HG02938 (cell line): ENCODE measurements at regions not wholly inside any gene's neighbourhood (a gene's known extent, or its start where the extent isn't known, plus 50 kb on each side); places are given as distances from the start of the nearest gene placed in this dataset.
"Not testable (repeated sequence)": the region's sequence is repeated elsewhere in the genome, so short reads cannot be mapped to it uniquely, and the experiment has no call there.

Experiments used
- ATAC-seq: cut with Tn5 transposase; IDR thresholded peaks from one replicate; pipeline ENCODE4 v1.9.1; 2021; ENCODE audit warnings: mild to moderate bottlenecking, moderate library complexity; ENCODE audit not compliant: unreplicated experiment

- ATAC-seq: no peak
Measured at GRCh38 chr1:38677756-38678155, 181.8 kb downstream of the RRAGC start.

GRCh38 chr1:38677311-38677710 lies 182.3 kb downstream of the RRAGC start:
- no peak for ATAC-seq

- no peak for ATAC-seq
Measured at GRCh38 chr1:38672692-38673091, 186.9 kb downstream of the RRAGC start.

GRCh38 chr1:38671221-38671620 lies 188.4 kb downstream of the RRAGC start:
- ATAC-seq: no peak

GRCh38 chr1:38670544-38671122 lies 188.9 kb downstream of the RRAGC start:
- ATAC-seq: no peak

- no peak for ATAC-seq
Measured at GRCh38 chr1:38667626-38668025, 191.9 kb downstream of the RRAGC start.

GRCh38 chr1:38662126-38662525 lies 197.4 kb downstream of the RRAGC start:
- ATAC-seq: no peak

GRCh38 chr1:38658883-38659282 lies 200.7 kb downstream of the RRAGC start:
- no peak for ATAC-seq

- no peak for ATAC-seq
Measured at GRCh38 chr1:38657873-38658272, 201.7 kb downstream of the RRAGC start.

GRCh38 chr1:38657207-38657840 lies 202.2 kb downstream of the RRAGC start:
- ATAC-seq: no peak

- ATAC-seq: no peak
Measured at GRCh38 chr1:38656726-38657125, 202.8 kb downstream of the RRAGC start.

- no peak for ATAC-seq
Measured at GRCh38 chr1:38652217-38652616, 207.4 kb downstream of the RRAGC start.

GRCh38 chr1:38651669-38652068 lies 207.9 kb downstream of the RRAGC start:
- ATAC-seq: no peak

- ATAC-seq: no peak
Measured at GRCh38 chr1:38648417-38648816, 211.2 kb downstream of the RRAGC start.

- not testable (repeated sequence) for ATAC-seq
Measured at GRCh38 chr1:38647341-38647740, 212.2 kb downstream of the RRAGC start.

- ATAC-seq: no peak
Measured at GRCh38 chr1:38644092-38644491, 215.5 kb downstream of the RRAGC start.

GRCh38 chr1:38641661-38642060 lies 217.9 kb downstream of the RRAGC start:
- no peak for ATAC-seq

GRCh38 chr1:38640371-38640770 lies 219.2 kb downstream of the RRAGC start:
- no peak for ATAC-seq

- no peak for ATAC-seq
Measured at GRCh38 chr1:38628241-38628640, 231.3 kb downstream of the RRAGC start.

- ATAC-seq: no peak
Measured at GRCh38 chr1:38625939-38626338, 233.6 kb downstream of the RRAGC start.

- no peak for ATAC-seq
Measured at GRCh38 chr1:38624336-38625039, 235.1 kb downstream of the RRAGC start.

GRCh38 chr1:38623529-38623928 lies 236.0 kb downstream of the RRAGC start:
- no peak for ATAC-seq
